A673 (cell line): ENCODE measurements at regions not wholly inside any gene's neighbourhood (a gene's known extent, or its start where the extent isn't known, plus 50 kb on each side); places are given as distances from the start of the nearest gene placed in this dataset.

ENCODE experiments used
- EZH2 ChIP-seq: fragments of 200-600 bp; sonication (generic); IDR thresholded peaks from 2 replicates; pipeline ENCODE4 v1.6.1; 2017; ENCODE audit warnings: borderline replicate concordance, low read depth, mild to moderate bottlenecking, mixed read lengths, antibody characterized with exemption, low read length; ENCODE audit not compliant: poor library complexity, severe bottlenecking
- TF ChIP-seq, protein P1 (sequence below): fragments of 300-800, 200-600 bp; sonication (generic); conservative IDR thresholded peaks from 2 replicates; pipeline ENCODE4 v1.5.1; 2017; ENCODE audit warnings: low read depth, mild to moderate bottlenecking, antibody characterized with exemption, low read length, moderate library complexity, mixed read lengths

DNA sequence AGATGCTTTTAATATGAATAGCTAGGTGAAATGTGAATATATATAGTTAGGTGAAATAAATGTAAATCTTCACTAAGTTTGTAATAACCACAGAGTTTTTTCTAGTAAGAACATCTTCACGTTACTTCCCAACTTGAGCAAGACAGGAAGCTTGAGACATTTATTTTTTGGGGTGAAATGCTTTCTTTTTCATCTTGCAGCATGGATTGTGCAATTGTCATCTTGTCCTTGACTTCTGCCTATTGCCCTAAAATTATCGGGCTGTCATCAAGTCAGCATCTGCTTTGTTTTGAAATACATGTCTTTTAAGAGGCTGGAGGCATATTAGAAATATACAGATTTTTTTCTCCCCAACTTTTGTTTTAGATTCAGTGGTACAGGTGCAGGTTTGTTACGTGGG is 433.9 kb downstream of the PCNX1 start:
- TF ChIP-seq, protein P1, sequence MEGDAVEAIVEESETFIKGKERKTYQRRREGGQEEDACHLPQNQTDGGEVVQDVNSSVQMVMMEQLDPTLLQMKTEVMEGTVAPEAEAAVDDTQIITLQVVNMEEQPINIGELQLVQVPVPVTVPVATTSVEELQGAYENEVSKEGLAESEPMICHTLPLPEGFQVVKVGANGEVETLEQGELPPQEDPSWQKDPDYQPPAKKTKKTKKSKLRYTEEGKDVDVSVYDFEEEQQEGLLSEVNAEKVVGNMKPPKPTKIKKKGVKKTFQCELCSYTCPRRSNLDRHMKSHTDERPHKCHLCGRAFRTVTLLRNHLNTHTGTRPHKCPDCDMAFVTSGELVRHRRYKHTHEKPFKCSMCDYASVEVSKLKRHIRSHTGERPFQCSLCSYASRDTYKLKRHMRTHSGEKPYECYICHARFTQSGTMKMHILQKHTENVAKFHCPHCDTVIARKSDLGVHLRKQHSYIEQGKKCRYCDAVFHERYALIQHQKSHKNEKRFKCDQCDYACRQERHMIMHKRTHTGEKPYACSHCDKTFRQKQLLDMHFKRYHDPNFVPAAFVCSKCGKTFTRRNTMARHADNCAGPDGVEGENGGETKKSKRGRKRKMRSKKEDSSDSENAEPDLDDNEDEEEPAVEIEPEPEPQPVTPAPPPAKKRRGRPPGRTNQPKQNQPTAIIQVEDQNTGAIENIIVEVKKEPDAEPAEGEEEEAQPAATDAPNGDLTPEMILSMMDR = no peak
- no peak for TF ChIP-seq EZH2
